ENCODE measurements at regions not wholly inside any gene's neighbourhood (a gene's known extent, or its start where the extent isn't known, plus 50 kb on each side); places are given as distances from the start of the nearest gene placed in this dataset.

GRCh38 chr2:153311432-153311831, 167.1 kb downstream of the RPRM start:
- TF ChIP-seq CTCF (IDR thresholded peaks at IDR 0.05; ENCODE audit: insufficient read depth, low read depth, low read length), result no peak
- Histone ChIP-seq H3K36me3 (ENCODE audit: control insufficient read depth, insufficient read depth, low read length) (no peaks in the 10 kb centered on the region), H3K4me3 (ENCODE audit: low read depth, low read length) (no peak overlapping the region), H3K27me3 (ENCODE audit: control insufficient read depth, insufficient read depth, low read length) (no peaks in the 10 kb centered on the region)
- CTCF ChIA-PET, result interaction anchor here (1.0 kb wide), 1 partner anchor 160 kb away, joined by 3 read pairs; no protein-coding TSS in a partner anchor
- POLR2A ChIA-PET, result no interaction called here
- no peak for DNase-seq (ENCODE audit: low read depth)

- DNase-seq (ENCODE audit: low read depth), result no peak
- Histone ChIP-seq H3K27me3 (ENCODE audit: control insufficient read depth, insufficient read depth, low read length) (no peaks in the 10 kb centered on the region), H3K36me3 (ENCODE audit: control insufficient read depth, insufficient read depth, low read length) (no peaks in the 10 kb centered on the region), H3K4me3 (ENCODE audit: low read depth, low read length) (no peak overlapping the region)
- ChIA-PET POLR2A (no interaction called here), CTCF (no interaction called here)
- no peak for TF ChIP-seq CTCF (IDR thresholded peaks at IDR 0.05; ENCODE audit: insufficient read depth, low read depth, low read length)
Observed at GRCh38 chr2:153308466-153308865, 170.1 kb downstream of the RPRM start.

GRCh38 chr2:153307223-153307622, 171.3 kb downstream of the RPRM start:
- POLR2A ChIA-PET, result no interaction called here
- DNase-seq (ENCODE audit: low read depth), result no peak
- no peaks in the 10 kb centered on the region for H3K27me3 ChIP-seq (ENCODE audit: control insufficient read depth, insufficient read depth, low read length)
- CTCF ChIA-PET, result no interaction called here
- no peaks in the 10 kb centered on the region for H3K36me3 ChIP-seq (ENCODE audit: control insufficient read depth, insufficient read depth, low read length)
- no peak for TF ChIP-seq CTCF (IDR thresholded peaks at IDR 0.05; ENCODE audit: insufficient read depth, low read depth, low read length)
- no peak overlapping the region for H3K4me3 ChIP-seq (ENCODE audit: low read depth, low read length)

GRCh38 chr2:153299809-153300208, 178.8 kb downstream of the RPRM start:
- TF ChIP-seq CTCF (IDR thresholded peaks at IDR 0.05; ENCODE audit: insufficient read depth, low read depth, low read length), result no peak
- CTCF ChIA-PET, result interaction anchor here (0.7 kb wide), 1 partner anchor 192 kb away, joined by 3 read pairs; no protein-coding TSS in a partner anchor
- Histone ChIP-seq H3K4me3 (ENCODE audit: low read depth, low read length) (no peak overlapping the region), H3K27me3 (ENCODE audit: control insufficient read depth, insufficient read depth, low read length) (no peaks in the 10 kb centered on the region), H3K36me3 (ENCODE audit: control insufficient read depth, insufficient read depth, low read length) (no peaks in the 10 kb centered on the region)
- DNase-seq (ENCODE audit: low read depth), result no peak
- POLR2A ChIA-PET, result no interaction called here

- Histone ChIP-seq H3K4me3 (ENCODE audit: low read depth, low read length) (no peak overlapping the region), H3K27me3 (ENCODE audit: control insufficient read depth, insufficient read depth, low read length) (no peaks in the 10 kb centered on the region), H3K36me3 (ENCODE audit: control insufficient read depth, insufficient read depth, low read length) (no peaks in the 10 kb centered on the region)
- ChIA-PET POLR2A (no interaction called here), CTCF (no interaction called here)
- TF ChIP-seq CTCF (IDR thresholded peaks at IDR 0.05; ENCODE audit: insufficient read depth, low read depth, low read length), result no peak
- no peak for DNase-seq (ENCODE audit: low read depth)
Observed at GRCh38 chr2:153299217-153299616, 179.3 kb downstream of the RPRM start.

Measured in BJ (cell line).